ENCODE measurements at regions not wholly inside any gene's neighbourhood (a gene's known extent, or its start where the extent isn't known, plus 50 kb on each side); places are given as distances from the start of the nearest gene placed in this dataset.

GRCh38 chr4:144801731-144802130 lies 155.8 kb downstream of the HHIP start:
- TF ChIP-seq CTCF (IDR thresholded peaks at IDR 0.05; ENCODE audit: low read depth, low read length) (no peak), POLR2A (IDR thresholded peaks at IDR 0.05; ENCODE audit: extremely low read depth, insufficient read length) (no peak), MAX (IDR thresholded peaks at IDR 0.05; ENCODE audit: low read depth, low read length) (no peak)

All from NB4 (cell line).